ENCODE measurements at regions not wholly inside any gene's neighbourhood (a gene's known extent, or its start where the extent isn't known, plus 50 kb on each side); places are given as distances from the start of the nearest gene placed in this dataset.

GRCh38 chr6:92822222-92822621 is 597.1 kb downstream of the EPHA7 start:
- no peaks in the 10 kb centered on the region for H3K9me3 ChIP-seq
- no peaks in the 10 kb centered on the region for H3K36me3 ChIP-seq
- no peaks in the 10 kb centered on the region for H3K4me1 ChIP-seq
- H3K27ac ChIP-seq, result no peak overlapping the region
- no peak overlapping the region for H3K4me3 ChIP-seq
- H3K27me3 ChIP-seq, result no peaks in the 10 kb centered on the region
- no peak for TF ChIP-seq CTCF (IDR thresholded peaks at IDR 0.05)
- DNase-seq, result no peak
- intact Hi-C loops (cut with DNase I; ENCODE audit: low total_unique reads), result no loop called here

GRCh38 chr6:92820601-92821000 is 598.8 kb downstream of the EPHA7 start:
- no peak for DNase-seq

DNA sequence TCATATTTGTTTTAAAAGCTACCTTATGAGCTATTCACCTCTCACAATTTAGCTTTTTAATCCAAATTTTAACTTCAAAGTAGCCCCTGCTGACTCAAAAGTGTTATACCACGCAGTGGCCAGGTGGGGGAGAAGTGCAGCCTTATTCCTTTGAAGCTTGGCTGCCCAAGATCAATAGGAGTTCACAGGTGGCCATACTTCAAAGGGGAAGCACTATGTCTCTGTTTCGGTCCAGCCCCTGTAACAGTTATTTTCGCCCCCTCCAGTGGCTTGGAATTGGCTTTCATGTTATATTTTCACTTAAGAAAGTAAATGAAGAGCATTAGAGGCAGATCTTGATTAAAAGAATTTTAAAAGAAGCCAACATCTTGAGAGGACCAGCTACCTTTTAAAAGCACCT is 608.4 kb downstream of the EPHA7 start:
- Histone ChIP-seq H3K4me3 (no peak overlapping the region), H3K36me3 (no peaks in the 10 kb centered on the region), H3K27ac (no peak overlapping the region), H3K4me1 (no peaks in the 10 kb centered on the region), H3K27me3 (no peaks in the 10 kb centered on the region), H3K9me3 (no peaks in the 10 kb centered on the region)
- TF ChIP-seq CTCF (IDR thresholded peaks at IDR 0.05), result peak in 1 of 2 experiments; percentile 10
- DNase-seq, result no peak
- intact Hi-C loops (cut with DNase I; ENCODE audit: low total_unique reads), result no loop called here

More at GRCh38 chr6:92820601-92821000, 598.8 kb downstream of the EPHA7 start:
- H3K36me3 ChIP-seq, result no peaks in the 10 kb centered on the region
- intact Hi-C loops (cut with DNase I; ENCODE audit: low total_unique reads), result no loop called here
- no peak overlapping the region for H3K27ac ChIP-seq
- TF ChIP-seq CTCF (IDR thresholded peaks at IDR 0.05), result no peak
- no peak overlapping the region for H3K4me3 ChIP-seq
- no peaks in the 10 kb centered on the region for H3K9me3 ChIP-seq
- H3K27me3 ChIP-seq, result no peaks in the 10 kb centered on the region
- no peaks in the 10 kb centered on the region for H3K4me1 ChIP-seq

DNA sequence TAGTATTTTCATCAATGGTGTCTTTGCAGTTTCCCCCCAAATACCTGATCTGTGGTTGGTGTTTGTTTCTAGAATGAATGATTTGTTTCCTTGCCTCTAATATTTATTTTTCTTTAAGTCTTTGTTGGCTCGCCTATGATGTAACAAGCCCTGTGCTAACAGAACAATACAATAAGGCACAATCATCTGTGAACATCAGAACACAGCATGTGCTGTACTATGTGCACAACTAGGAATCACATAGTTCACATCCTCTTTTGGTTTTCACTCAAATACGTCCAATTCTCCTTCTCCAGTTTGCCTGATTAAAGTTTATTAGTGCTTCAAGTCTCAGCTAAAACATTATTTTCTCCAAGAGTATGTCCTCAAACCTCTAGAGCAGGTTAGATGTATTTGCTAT is 613.1 kb downstream of the EPHA7 start:
- Histone ChIP-seq H3K9me3 (no peaks in the 10 kb centered on the region), H3K27ac (no peak overlapping the region), H3K4me1 (no peaks in the 10 kb centered on the region), H3K36me3 (no peaks in the 10 kb centered on the region), H3K27me3 (no peaks in the 10 kb centered on the region), H3K4me3 (no peak overlapping the region)
- DNase-seq, result no peak
- no peak for TF ChIP-seq CTCF (IDR thresholded peaks at IDR 0.05)
- intact Hi-C loops (cut with DNase I; ENCODE audit: low total_unique reads), result no loop called here

GRCh38 chr6:92791403-92791802 is 628.0 kb downstream of the EPHA7 start:
- no peak for TF ChIP-seq CTCF (IDR thresholded peaks at IDR 0.05)
- H3K36me3 ChIP-seq, result no peaks in the 10 kb centered on the region
- no peak overlapping the region for H3K27ac ChIP-seq
- H3K4me1 ChIP-seq, result no peaks in the 10 kb centered on the region
- H3K4me3 ChIP-seq, result no peak overlapping the region
- intact Hi-C loops (cut with DNase I; ENCODE audit: low total_unique reads), result no loop called here
- H3K27me3 ChIP-seq, result no peaks in the 10 kb centered on the region
- no peak for DNase-seq
- no peaks in the 10 kb centered on the region for H3K9me3 ChIP-seq

DNA sequence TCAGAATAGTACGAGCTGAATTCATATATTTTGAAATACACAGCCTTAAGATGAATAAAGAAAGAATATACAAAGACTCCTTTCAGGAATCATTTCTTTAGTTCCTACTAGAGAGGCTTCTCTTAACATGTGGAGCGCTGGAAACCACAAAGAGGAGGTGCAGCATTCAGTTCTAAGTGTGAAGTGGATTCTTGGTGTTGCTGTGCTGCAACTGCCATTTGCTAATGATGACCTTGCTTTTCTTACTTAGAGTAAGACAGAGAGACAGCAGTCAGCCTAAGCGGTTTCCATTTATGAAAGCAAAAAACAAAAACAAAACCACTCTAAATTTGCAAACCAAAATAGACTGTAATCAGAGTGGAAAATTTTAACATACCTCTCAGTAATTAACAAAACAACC is 629.0 kb downstream of the EPHA7 start:
- intact Hi-C loops (cut with DNase I; ENCODE audit: low total_unique reads), result no loop called here
- Histone ChIP-seq H3K27ac (no peak overlapping the region), H3K9me3 (no peaks in the 10 kb centered on the region), H3K36me3 (no peaks in the 10 kb centered on the region), H3K27me3 (no peaks in the 10 kb centered on the region), H3K4me1 (no peaks in the 10 kb centered on the region), H3K4me3 (no peak overlapping the region)
- TF ChIP-seq CTCF (IDR thresholded peaks at IDR 0.05), result no peak
- no peak for DNase-seq
